ENCODE measurements at regions not wholly inside any gene's neighbourhood (a gene's known extent, or its start where the extent isn't known, plus 50 kb on each side); places are given as distances from the start of the nearest gene placed in this dataset.

- no peak for TF ChIP-seq EZH2 (optimal IDR thresholded peaks at IDR 0.05; ENCODE audit: low read depth, low read length)
- no peak for TF ChIP-seq CTCF (IDR thresholded peaks at IDR 0.05; ENCODE audit: low read length)
- TF ChIP-seq EZH2phosphoT487 (IDR thresholded peaks at IDR 0.05; ENCODE audit: low read length) = no peak
Observed at GRCh38 chr1:208381481-208381880, 137.3 kb upstream of the PLXNA2 start.

Data from MM.1S (cell line).